Erythroblast (primary cell): ENCODE measurements at regions not wholly inside any gene's neighbourhood (a gene's known extent, or its start where the extent isn't known, plus 50 kb on each side); places are given as distances from the start of the nearest gene placed in this dataset.
A peak's percentile ranks its signal among the peaks of the same experiment; 100 is the strongest.
"Not testable (repeated sequence)": the region's sequence is repeated elsewhere in the genome, so short reads cannot be mapped to it uniquely, and the experiment has no call there.

Experiments used
- DNase-seq, 2 experiments: peaks; one replicate each; lab custom pipeline; 2025; lab: John Stamatoyannopoulos, UW
- GATA1 ChIP-seq: IDR thresholded peaks from 2 replicates; pipeline ENCODE4 v1.6.1; 2011; ENCODE audit warnings: low read depth, mild to moderate bottlenecking, control low read depth, low read length, moderate library complexity
- POLR2A ChIP-seq: IDR thresholded peaks from 2 replicates; pipeline ENCODE4 v1.6.1; 2011; ENCODE audit warnings: mild to moderate bottlenecking, low read length

- DNase-seq: peak in 1 of 2 experiments; percentile 7
- TF ChIP-seq POLR2A: no peak
- no peak for TF ChIP-seq GATA1
These were observed 110.5 kb upstream of the RAI14 start for GRCh38 chr5:34545626-34546025.

GRCh38 chr5:34547300-34548085, 108.6 kb upstream of the RAI14 start:
- peak in 1 of 2 experiments; percentile 12 for DNase-seq
- TF ChIP-seq POLR2A: no peak
- no peak for TF ChIP-seq GATA1

GRCh38 chr5:34548086-34548403, 108.1 kb upstream of the RAI14 start:
- no peak for TF ChIP-seq GATA1
- DNase-seq: no peak

- TF ChIP-seq POLR2A: no peak
- no peak for DNase-seq
These were observed 105.9 kb upstream of the RAI14 start for GRCh38 chr5:34550247-34550646.

GRCh38 chr5:34550964-34551363, 105.2 kb upstream of the RAI14 start:
- no peak for DNase-seq
- TF ChIP-seq GATA1 (no peak), POLR2A (no peak)

GRCh38 chr5:34551911-34552433, 104.2 kb upstream of the RAI14 start:
- TF ChIP-seq POLR2A (no peak), GATA1 (no peak)
- no peak for DNase-seq

GRCh38 chr5:34552686-34553085, 103.4 kb upstream of the RAI14 start:
- no peak for DNase-seq
- TF ChIP-seq GATA1 (no peak), POLR2A (no peak)

GRCh38 chr5:34553581-34553980, 102.5 kb upstream of the RAI14 start:
- TF ChIP-seq GATA1 (no peak), POLR2A (no peak)
- DNase-seq: peak; percentile 10 to 27

GRCh38 chr5:34554641-34555040, 101.5 kb upstream of the RAI14 start:
- TF ChIP-seq POLR2A: no peak
- no peak for DNase-seq

- no peak for DNase-seq
- TF ChIP-seq POLR2A (no peak), GATA1 (no peak)
These were observed 100.2 kb upstream of the RAI14 start for GRCh38 chr5:34555699-34556508.

- TF ChIP-seq POLR2A (no peak), GATA1 (no peak)
- DNase-seq: no peak
These were observed 99.7 kb upstream of the RAI14 start for GRCh38 chr5:34556509-34556782.

GRCh38 chr5:34561581-34561980, 94.5 kb upstream of the RAI14 start:
- not testable (repeated sequence) for DNase-seq

- TF ChIP-seq POLR2A (no peak), GATA1 (no peak)
- DNase-seq: no peak
These were observed 93.3 kb upstream of the RAI14 start for GRCh38 chr5:34562791-34563190.

GRCh38 chr5:34563269-34563668, 92.9 kb upstream of the RAI14 start:
- DNase-seq: no peak
- TF ChIP-seq GATA1: no peak
- TF ChIP-seq POLR2A: no peak
